PC-9 (cell line): ENCODE measurements at regions not wholly inside any gene's neighbourhood (a gene's known extent, or its start where the extent isn't known, plus 50 kb on each side); places are given as distances from the start of the nearest gene placed in this dataset.

Source experiments
- BruUV-seq: library from RNA; stranded (reverse); fragments of 400-500 nt; replicated peaks from 2 replicates; lab custom pipeline; 2021; lab: Mats Ljungman, UMichigan
- CTCF ChIA-PET: fragments of 300-600 bp; sonication (Branson Sonifier 250); formaldehyde crosslinking; loops from one replicate; lab custom pipeline; 2022; ENCODE audit warnings: antibody characterized with exemption; lab: Charles Lee
- POLR2A ChIA-PET: fragments of 300-600 bp; sonication (Branson Sonifier 250); formaldehyde crosslinking; loops from one replicate; lab custom pipeline; 2022; ENCODE audit warnings: antibody characterized with exemption; ENCODE audit not compliant: unreplicated experiment; lab: Charles Lee
- DNase-seq, 2 experiments: peaks; one replicate each; pipeline versions ENCODE4 v3.0.0 to v3.0.0-alpha.2; 2015 to 2022; ENCODE audit warnings: mixed read lengths in 1 of 2
- H2AFZ ChIP-seq: fragments of 200-600 bp; sonication (generic); 2 replicates; pipeline ENCODE4 v1.8.1; 2017; ENCODE audit warnings: antibody characterized with exemption
- H3F3A ChIP-seq: fragments of 200-600 bp; sonication (generic); 2 replicates; pipeline ENCODE4 v1.8.1; 2017; ENCODE audit warnings: antibody characterized with exemption, mild to moderate bottlenecking, low read depth; ENCODE audit not compliant: insufficient read depth
- H3K27ac ChIP-seq: fragments of 200-600 bp; sonication (generic); 2 replicates; pipeline ENCODE4 v1.6.1; 2016; ENCODE audit warnings: mixed run types
- H3K27me3 ChIP-seq: fragments of 200-600 bp; sonication (generic); 2 replicates; pipeline ENCODE4 v1.6.1; 2016; ENCODE audit warnings: low read depth, mixed run types; ENCODE audit not compliant: insufficient read depth
- H3K36me3 ChIP-seq: fragments of 200-600 bp; sonication (generic); 2 replicates; pipeline ENCODE4 v1.6.1; 2016; ENCODE audit warnings: low read depth, mixed run types
- H3K4me1 ChIP-seq: fragments of 200-600 bp; sonication (generic); replicated peaks from 2 replicates; pipeline ENCODE4 v1.6.1; 2016; ENCODE audit warnings: mixed run types; ENCODE audit not compliant: insufficient read depth
- H3K4me2 ChIP-seq: fragments of 200-600 bp; sonication (generic); 2 replicates; pipeline ENCODE4 v1.6.1; 2017; ENCODE audit warnings: mixed run types
- H3K4me3 ChIP-seq: fragments of 200-600 bp; sonication (generic); 2 replicates; pipeline ENCODE4 v1.6.1; 2016; ENCODE audit warnings: mixed run types
- H3K79me2 ChIP-seq: fragments of 200-600 bp; sonication (generic); 2 replicates; pipeline ENCODE4 v1.6.1; 2017; ENCODE audit warnings: low read depth, mixed run types
- H3K9me2 ChIP-seq: fragments of 200-600 bp; sonication (generic); 2 replicates; pipeline ENCODE4 v1.8.1; 2017; ENCODE audit warnings: mild to moderate bottlenecking; ENCODE audit not compliant: insufficient read depth
- H3K9me3 ChIP-seq: fragments of 200-600 bp; sonication (generic); 2 replicates; pipeline ENCODE4 v1.8.1; 2016; ENCODE audit warnings: low read depth; ENCODE audit not compliant: insufficient read depth
- H4K20me1 ChIP-seq: fragments of 200-600 bp; sonication (generic); 2 replicates; pipeline ENCODE4 v1.8.1; 2017; ENCODE audit not compliant: insufficient read depth
- CTCF ChIP-seq: fragments of 200-600 bp; sonication (generic); conservative IDR thresholded peaks from 2 replicates; pipeline ENCODE4 v1.6.1; 2017; ENCODE audit warnings: mixed run types, antibody characterized with exemption, mild to moderate bottlenecking, moderate library complexity
- EZH2 ChIP-seq: fragments of 200-600 bp; sonication (generic); IDR thresholded peaks from 2 replicates; pipeline ENCODE4 v1.8.0; 2017; ENCODE audit warnings: antibody characterized with exemption, low read depth
- intact Hi-C: fragments of 100-400 bp; cut with micrococcal nuclease; formaldehyde crosslinking; loops from one replicate; pipeline ENCODE4 v1.10.0; 2022; ENCODE audit not compliant: unreplicated experiment

GRCh38 chr11:69554849-69555248 lies 73.4 kb downstream of the LINC01488 start:
- Histone ChIP-seq H2AFZ (no peak overlapping the region), H4K20me1 (no peaks in the 10 kb centered on the region), H3K4me1 (no peaks in the 10 kb centered on the region), H3K27ac (no peak overlapping the region), H3K9me2 (no peaks in the 10 kb centered on the region), H3K9me3 (peaks cover 6% of the 10 kb centered on the region), H3K36me3 (no peaks in the 10 kb centered on the region), H3K27me3 (no peaks in the 10 kb centered on the region), H3K79me2 (no peaks in the 10 kb centered on the region), H3K4me3 (no peak overlapping the region), H3F3A (no peaks in the 10 kb centered on the region; the same call in 1 of the 2 replicates), H3K4me2 (no peak overlapping the region)
- no peak for TF ChIP-seq EZH2
- POLR2A ChIA-PET, result interaction anchor here (0.7 kb wide), 1 partner anchor 75 kb away, joined by 17 read pairs; a partner anchor contains a TSS
- no peak for DNase-seq
- CTCF ChIA-PET, result no interaction called here
- intact Hi-C loops, result no loop called here
- BruUV-seq, result no TSS peak

- DNase-seq, result no peak
- POLR2A ChIA-PET, result no interaction called here
- CTCF ChIA-PET, result no interaction called here
- intact Hi-C loops, result no loop called here
- no peaks in the 10 kb centered on the region for H3K27me3 ChIP-seq
- H3K4me2 ChIP-seq, result no peak overlapping the region
- no peak overlapping the region for H3K27ac ChIP-seq
- H2AFZ ChIP-seq, result no peak overlapping the region
- no peaks in the 10 kb centered on the region for H3K36me3 ChIP-seq
- no peaks in the 10 kb centered on the region for H3F3A ChIP-seq
- H3K4me1 ChIP-seq, result no peaks in the 10 kb centered on the region
- H3K9me3 ChIP-seq, result no peaks in the 10 kb centered on the region
- TF ChIP-seq CTCF (no peak), EZH2 (no peak)
- BruUV-seq, result no TSS peak
- no peaks in the 10 kb centered on the region for H4K20me1 ChIP-seq
- no peaks in the 10 kb centered on the region for H3K9me2 ChIP-seq
- no peak overlapping the region for H3K4me3 ChIP-seq
- H3K79me2 ChIP-seq, result no peaks in the 10 kb centered on the region
Measured at GRCh38 chr11:69557266-69557665, 75.8 kb downstream of the LINC01488 start.

- no peaks in the 10 kb centered on the region for H3K27me3 ChIP-seq
- no peaks in the 10 kb centered on the region for H3K4me1 ChIP-seq
- H3K27ac ChIP-seq, result no peak overlapping the region
- no peak overlapping the region for H2AFZ ChIP-seq
- BruUV-seq, result no TSS peak
- intact Hi-C loops, result no loop called here
- no peaks in the 10 kb centered on the region for H3K36me3 ChIP-seq
- no peaks in the 10 kb centered on the region for H3K9me2 ChIP-seq
- H3F3A ChIP-seq, result no peaks in the 10 kb centered on the region
- H3K9me3 ChIP-seq, result no peaks in the 10 kb centered on the region
- DNase-seq, result no peak
- no peak overlapping the region for H3K4me3 ChIP-seq
- CTCF ChIA-PET, result no interaction called here
- TF ChIP-seq EZH2, result no peak
- TF ChIP-seq CTCF, result no peak
- no peak overlapping the region for H3K4me2 ChIP-seq
- H4K20me1 ChIP-seq, result no peaks in the 10 kb centered on the region
- POLR2A ChIA-PET, result no interaction called here
- H3K79me2 ChIP-seq, result no peaks in the 10 kb centered on the region
Measured at GRCh38 chr11:69558519-69558941, 77.1 kb downstream of the LINC01488 start.

GRCh38 chr11:69559181-69559580 lies 77.7 kb downstream of the LINC01488 start:
- no peak for DNase-seq
- no peaks in the 10 kb centered on the region for H3K9me2 ChIP-seq
- H3K79me2 ChIP-seq, result no peaks in the 10 kb centered on the region
- POLR2A ChIA-PET, result no interaction called here
- no peak overlapping the region for H3K27ac ChIP-seq
- H3K4me2 ChIP-seq, result no peak overlapping the region
- no peaks in the 10 kb centered on the region for H3F3A ChIP-seq
- no peaks in the 10 kb centered on the region for H3K9me3 ChIP-seq
- CTCF ChIA-PET, result no interaction called here
- BruUV-seq, result no TSS peak
- no peak overlapping the region for H3K4me3 ChIP-seq
- TF ChIP-seq CTCF (no peak), EZH2 (no peak)
- no peaks in the 10 kb centered on the region for H3K4me1 ChIP-seq
- intact Hi-C loops, result no loop called here
- no peaks in the 10 kb centered on the region for H3K36me3 ChIP-seq
- no peak overlapping the region for H2AFZ ChIP-seq
- no peaks in the 10 kb centered on the region for H3K27me3 ChIP-seq
- H4K20me1 ChIP-seq, result no peaks in the 10 kb centered on the region
